DOHH2 (cell line): ENCODE measurements at regions not wholly inside any gene's neighbourhood (a gene's known extent, or its start where the extent isn't known, plus 50 kb on each side); places are given as distances from the start of the nearest gene placed in this dataset.

Experiments
- H3F3A ChIP-seq: fragments of 200-600 bp; sonication (generic), shearing (Covaris generic); 2 replicates; pipeline ENCODE4 v1.6.0; 2016; ENCODE audit warnings: antibody characterized with exemption, mild to moderate bottlenecking; ENCODE audit not compliant: control insufficient read depth, insufficient read depth
- H3K27ac ChIP-seq: fragments of 200-600 bp; sonication (generic); 2 replicates; pipeline ENCODE4 v1.5.1; 2014; ENCODE audit warnings: low read depth, mild to moderate bottlenecking, low read length, moderate library complexity
- H3K27me3 ChIP-seq: fragments of 200-600 bp; sonication (generic); 2 replicates; pipeline ENCODE4 v1.6.1; 2014; ENCODE audit warnings: mild to moderate bottlenecking, low read length, mixed read lengths; ENCODE audit not compliant: control insufficient read depth
- H3K36me3 ChIP-seq: fragments of 200-600 bp; sonication (generic); 2 replicates; pipeline ENCODE4 v1.6.1; 2014; ENCODE audit warnings: mild to moderate bottlenecking, low read length, moderate library complexity, mixed read lengths; ENCODE audit not compliant: control insufficient read depth
- H3K4me1 ChIP-seq: fragments of 200-600 bp; sonication (generic); 2 replicates; pipeline ENCODE4 v1.6.1; 2014; ENCODE audit warnings: mild to moderate bottlenecking, low read length, mixed read lengths; ENCODE audit not compliant: control insufficient read depth
- H3K4me2 ChIP-seq: fragments of 200-600 bp; sonication (generic); 2 replicates; pipeline ENCODE4 v1.6.0; 2014; ENCODE audit warnings: mild to moderate bottlenecking, low read length, moderate library complexity
- H3K4me3 ChIP-seq: fragments of 200-600 bp; sonication (generic); 2 replicates; pipeline ENCODE4 v1.5.1; 2014; ENCODE audit warnings: mild to moderate bottlenecking, low read length, mixed read lengths
- H3K79me2 ChIP-seq: fragments of 200-600 bp; sonication (generic); 2 replicates; pipeline ENCODE4 v1.6.1; 2014; ENCODE audit warnings: mild to moderate bottlenecking, low read length, mixed read lengths; ENCODE audit not compliant: control insufficient read depth
- H3K9me2 ChIP-seq: fragments of 200-600 bp; sonication (generic); replicated peaks from 2 replicates; pipeline ENCODE4 v1.6.1; 2014; ENCODE audit warnings: mild to moderate bottlenecking, low read length, mixed read lengths; ENCODE audit not compliant: control insufficient read depth
- H3K9me3 ChIP-seq: fragments of 200-600 bp; sonication (generic); 2 replicates; pipeline ENCODE4 v1.6.1; 2014; ENCODE audit warnings: antibody characterized with exemption, low read length, mixed read lengths; ENCODE audit not compliant: control insufficient read depth, insufficient read depth
- H4K20me1 ChIP-seq: fragments of 200-600 bp; sonication (generic); 2 replicates; pipeline ENCODE4 v1.6.0; 2014; ENCODE audit warnings: low read depth, mild to moderate bottlenecking, antibody characterized with exemption, low read length, moderate library complexity; ENCODE audit not compliant: control insufficient read depth, insufficient read depth
- CTCF ChIP-seq: fragments of 200-600 bp; sonication (generic); IDR thresholded peaks from one replicate; pipeline ENCODE4 v1.5.1; 2014; ENCODE audit warnings: antibody characterized with exemption, mild to moderate bottlenecking, low read depth, low read length; ENCODE audit not compliant: poor library complexity, severe bottlenecking
- EZH2phosphoT487 ChIP-seq: fragments of 200-600 bp; sonication (generic); IDR thresholded peaks from 2 replicates; pipeline ENCODE4 v1.6.1; 2017; ENCODE audit warnings: borderline replicate concordance, mild to moderate bottlenecking, antibody characterized with exemption, low read length, moderate library complexity, mixed read lengths

- no peaks in the 10 kb centered on the region for H3K9me3 ChIP-seq
These were observed 691.9 kb upstream of the TMEFF2 start for GRCh38 chr2:192886636-192887035.

DNA sequence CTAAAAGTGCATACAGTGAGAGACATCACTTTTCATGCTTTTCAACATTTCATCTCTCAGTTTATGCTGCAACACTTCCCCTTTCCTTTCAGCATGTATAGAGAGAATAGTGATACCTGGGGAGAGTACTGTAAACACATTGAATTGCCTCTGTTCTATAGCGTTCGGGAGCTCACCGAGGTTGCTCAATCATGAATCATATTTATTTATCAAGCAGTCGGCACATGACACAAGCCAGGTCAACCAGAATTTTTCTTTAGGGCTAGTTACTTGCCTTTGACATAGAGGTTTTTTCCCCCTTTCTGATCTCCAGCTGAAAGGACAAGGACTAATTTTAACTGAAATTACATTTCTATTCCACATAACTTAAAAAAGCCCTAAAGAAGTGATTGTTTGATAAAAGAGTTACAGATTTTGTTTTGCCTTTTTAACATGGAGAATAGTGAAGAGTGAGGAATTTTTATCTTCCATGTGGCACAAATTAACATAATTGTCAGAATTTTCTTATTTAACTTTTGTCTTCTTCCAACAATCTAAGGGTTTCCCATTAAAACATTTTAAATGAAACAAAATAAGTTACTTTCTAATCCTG lies 690.9 kb upstream of the TMEFF2 start:
- Histone ChIP-seq H3F3A (no peaks in the 10 kb centered on the region), H3K9me3 (no peaks in the 10 kb centered on the region), H4K20me1 (no peaks in the 10 kb centered on the region), H3K27ac (no peak overlapping the region), H3K4me1 (no peaks in the 10 kb centered on the region), H3K4me2 (no peak overlapping the region), H3K4me3 (no peak overlapping the region), H3K27me3 (no peaks in the 10 kb centered on the region), H3K36me3 (no peaks in the 10 kb centered on the region), H3K79me2 (no peaks in the 10 kb centered on the region), H3K9me2 (no peaks in the 10 kb centered on the region)
- TF ChIP-seq CTCF (no peak), EZH2phosphoT487 (no peak)

More at GRCh38 chr2:192886636-192887035, 691.9 kb upstream of the TMEFF2 start:
- no peaks in the 10 kb centered on the region for H3K27me3 ChIP-seq
- H3K4me1 ChIP-seq: no peaks in the 10 kb centered on the region
- H3K27ac ChIP-seq: no peak overlapping the region
- no peak overlapping the region for H3K4me3 ChIP-seq
- no peak overlapping the region for H3K4me2 ChIP-seq
- H3F3A ChIP-seq: no peaks in the 10 kb centered on the region
- no peaks in the 10 kb centered on the region for H3K36me3 ChIP-seq
- H3K79me2 ChIP-seq: no peaks in the 10 kb centered on the region
- H3K9me2 ChIP-seq: no peaks in the 10 kb centered on the region
- no peaks in the 10 kb centered on the region for H4K20me1 ChIP-seq
- no peak for TF ChIP-seq EZH2phosphoT487
- TF ChIP-seq CTCF: no peak

GRCh38 chr2:192877159-192877558 lies 682.4 kb upstream of the TMEFF2 start:
- H4K20me1 ChIP-seq: no peaks in the 10 kb centered on the region
- no peaks in the 10 kb centered on the region; the same call in 1 of the 2 replicates for H3K9me2 ChIP-seq
- no peaks in the 10 kb centered on the region for H3K27me3 ChIP-seq
- no peaks in the 10 kb centered on the region for H3K4me1 ChIP-seq
- no peak overlapping the region for H3K4me3 ChIP-seq
- no peak overlapping the region for H3K4me2 ChIP-seq
- H3K79me2 ChIP-seq: no peaks in the 10 kb centered on the region
- H3F3A ChIP-seq: no peaks in the 10 kb centered on the region
- H3K9me3 ChIP-seq: no peaks in the 10 kb centered on the region
- H3K27ac ChIP-seq: no peak overlapping the region
- no peaks in the 10 kb centered on the region for H3K36me3 ChIP-seq
- no peak for TF ChIP-seq EZH2phosphoT487
- TF ChIP-seq CTCF: no peak
